ENCODE measurements at regions not wholly inside any gene's neighbourhood (a gene's known extent, or its start where the extent isn't known, plus 50 kb on each side); places are given as distances from the start of the nearest gene placed in this dataset.

DNA sequence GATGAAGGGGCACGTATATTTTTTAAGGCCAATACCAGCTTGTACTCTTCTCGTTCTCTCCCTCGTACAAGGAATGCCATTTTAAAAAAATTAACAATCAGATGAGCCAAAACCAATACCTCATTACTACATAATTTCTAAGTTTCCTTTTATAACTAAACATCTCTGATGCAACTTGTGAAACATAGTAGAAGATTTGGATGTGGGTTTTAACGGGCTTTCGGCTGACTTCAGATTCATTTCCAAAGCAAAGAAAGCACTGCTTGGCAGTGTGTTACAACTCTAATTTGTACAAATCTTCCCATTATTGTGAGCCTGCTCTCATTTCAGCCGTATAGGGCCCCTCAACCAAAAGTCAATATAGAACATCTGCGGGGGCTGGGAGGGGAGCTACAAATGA lies 99.1 kb upstream of the TMCC3 start:
- TF ChIP-seq, protein P1, sequence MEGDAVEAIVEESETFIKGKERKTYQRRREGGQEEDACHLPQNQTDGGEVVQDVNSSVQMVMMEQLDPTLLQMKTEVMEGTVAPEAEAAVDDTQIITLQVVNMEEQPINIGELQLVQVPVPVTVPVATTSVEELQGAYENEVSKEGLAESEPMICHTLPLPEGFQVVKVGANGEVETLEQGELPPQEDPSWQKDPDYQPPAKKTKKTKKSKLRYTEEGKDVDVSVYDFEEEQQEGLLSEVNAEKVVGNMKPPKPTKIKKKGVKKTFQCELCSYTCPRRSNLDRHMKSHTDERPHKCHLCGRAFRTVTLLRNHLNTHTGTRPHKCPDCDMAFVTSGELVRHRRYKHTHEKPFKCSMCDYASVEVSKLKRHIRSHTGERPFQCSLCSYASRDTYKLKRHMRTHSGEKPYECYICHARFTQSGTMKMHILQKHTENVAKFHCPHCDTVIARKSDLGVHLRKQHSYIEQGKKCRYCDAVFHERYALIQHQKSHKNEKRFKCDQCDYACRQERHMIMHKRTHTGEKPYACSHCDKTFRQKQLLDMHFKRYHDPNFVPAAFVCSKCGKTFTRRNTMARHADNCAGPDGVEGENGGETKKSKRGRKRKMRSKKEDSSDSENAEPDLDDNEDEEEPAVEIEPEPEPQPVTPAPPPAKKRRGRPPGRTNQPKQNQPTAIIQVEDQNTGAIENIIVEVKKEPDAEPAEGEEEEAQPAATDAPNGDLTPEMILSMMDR (IDR thresholded peaks at IDR 0.05): no peak
- TF ChIP-seq EP300 (IDR thresholded peaks at IDR 0.05): no peak

All from esophagus muscularis mucosa (tissue), 3 donors.